ENCODE measurements at regions not wholly inside any gene's neighbourhood (a gene's known extent, or its start where the extent isn't known, plus 50 kb on each side); places are given as distances from the start of the nearest gene placed in this dataset.
A peak's percentile ranks its signal among the peaks of the same experiment; 100 is the strongest.

DNA sequence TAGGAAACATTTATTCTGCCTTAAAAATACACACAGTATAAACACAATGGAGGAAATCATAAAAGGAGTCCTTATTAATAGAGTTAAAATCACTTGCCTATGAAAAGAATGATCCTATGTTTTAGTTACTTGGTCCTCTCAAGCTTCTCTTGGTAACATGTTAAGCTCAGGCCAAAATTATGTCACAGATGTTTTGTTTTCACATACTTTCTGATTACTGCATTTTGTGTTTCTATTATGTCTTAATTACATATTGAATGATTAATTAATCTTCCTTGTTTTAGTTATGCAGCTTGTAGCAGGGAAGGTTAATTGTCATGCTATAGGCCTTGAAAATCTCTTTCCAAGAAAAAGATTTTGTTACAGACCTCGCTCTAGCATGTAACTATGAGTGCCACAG, 406.0 kb downstream of the PLA2G4A start:
- Histone ChIP-seq H3K79me2 (replicated peaks; ENCODE audit: insufficient read depth, low read length) (no peaks in the 10 kb centered on the region), H3K9ac (ENCODE audit: low read length) (no peak overlapping the region), H2AFZ (ENCODE audit: low read depth, low read length) (no peak overlapping the region), H3F3A (ENCODE audit: insufficient read depth, low read length, poor library complexity, severe bottlenecking) (peaks cover 4% of the 10 kb centered on the region), H3K27me3 (ENCODE audit: insufficient read depth, low read depth, low read length) (no peaks in the 10 kb centered on the region), H3K36me3 (ENCODE audit: insufficient read depth, low read length) (no peaks in the 10 kb centered on the region), H3K9me2 (ENCODE audit: insufficient read depth, low read length) (no peaks in the 10 kb centered on the region), H3K27ac (ENCODE audit: low read length) (no peak overlapping the region), H4K20me1 (ENCODE audit: insufficient read depth) (no peaks in the 10 kb centered on the region), H3K4me3 (ENCODE audit: low read length) (no peak overlapping the region), H3K9me3 (ENCODE audit: low read length) (no peaks in the 10 kb centered on the region), H3K4me2 (ENCODE audit: low read length) (no peak overlapping the region)
- TF ChIP-seq SMC3 (conservative IDR thresholded peaks at IDR 0.05; ENCODE audit: poor library complexity) (no peak), TAF1 (IDR thresholded peaks at IDR 0.05; ENCODE audit: low read depth) (no peak), CTCF (IDR thresholded peaks at IDR 0.05; ENCODE audit: poor library complexity, severe bottlenecking) (no peak), EZH2 (IDR thresholded peaks at IDR 0.05; ENCODE audit: borderline replicate concordance, insufficient read depth, low read length, poor library complexity, severe bottlenecking) (no peak), EP300 (conservative IDR thresholded peaks at IDR 0.05; ENCODE audit: poor library complexity, severe bottlenecking) (no peak), REST (IDR thresholded peaks at IDR 0.05; ENCODE audit: borderline replicate concordance) (no peak), POLR2AphosphoS5 (IDR thresholded peaks at IDR 0.05) (no peak), RAD21 (conservative IDR thresholded peaks at IDR 0.05) (no peak), MXI1 (conservative IDR thresholded peaks at IDR 0.05; ENCODE audit: poor library complexity, severe bottlenecking) (no peak)

GRCh38 chr1:187236199-187236598, 407.4 kb downstream of the PLA2G4A start:
- Histone ChIP-seq H4K20me1 (ENCODE audit: insufficient read depth) (no peaks in the 10 kb centered on the region), H3K4me2 (ENCODE audit: low read length) (peak overlapping the region; percentile 49), H3K4me3 (ENCODE audit: low read length) (peak overlapping the region; percentile 17), H3K27ac (ENCODE audit: low read length) (peak overlapping the region; percentile 51), H3K79me2 (replicated peaks; ENCODE audit: insufficient read depth, low read length) (no peaks in the 10 kb centered on the region), H3K27me3 (ENCODE audit: insufficient read depth, low read depth, low read length) (no peaks in the 10 kb centered on the region), H3K36me3 (ENCODE audit: insufficient read depth, low read length) (no peaks in the 10 kb centered on the region), H3K9me2 (ENCODE audit: insufficient read depth, low read length) (no peaks in the 10 kb centered on the region), H3F3A (ENCODE audit: insufficient read depth, low read length, poor library complexity, severe bottlenecking) (peaks cover 4% of the 10 kb centered on the region), H3K9ac (ENCODE audit: low read length) (no peak overlapping the region), H2AFZ (ENCODE audit: low read depth, low read length) (no peak overlapping the region), H3K9me3 (ENCODE audit: low read length) (no peaks in the 10 kb centered on the region)
- TF ChIP-seq SMC3 (conservative IDR thresholded peaks at IDR 0.05; ENCODE audit: poor library complexity) = no peak

DNA sequence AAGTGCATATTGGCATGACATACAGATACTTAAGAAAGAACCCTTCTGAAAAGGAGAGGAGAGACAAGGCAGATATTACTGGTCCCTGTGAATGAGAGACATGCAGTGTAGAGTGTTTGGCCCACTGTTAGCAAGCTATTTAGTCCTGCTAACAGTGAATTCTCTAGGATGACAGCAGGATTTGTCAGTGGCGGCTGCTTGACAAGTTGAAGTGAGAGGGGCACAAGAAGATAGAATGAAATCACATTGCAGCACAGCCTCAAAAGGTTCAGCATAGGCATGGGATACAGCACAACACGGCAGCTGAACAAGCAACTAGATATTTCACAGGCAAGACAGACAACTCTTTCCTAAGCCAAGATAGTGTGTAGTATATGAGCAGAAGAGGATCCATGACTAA, 407.9 kb downstream of the PLA2G4A start:
- Histone ChIP-seq H3K9me3 (ENCODE audit: low read length) (no peaks in the 10 kb centered on the region), H3F3A (ENCODE audit: insufficient read depth, low read length, poor library complexity, severe bottlenecking) (peaks cover 4% of the 10 kb centered on the region), H3K4me3 (ENCODE audit: low read length) (peak overlapping the region; percentile 17), H3K79me2 (replicated peaks; ENCODE audit: insufficient read depth, low read length) (no peaks in the 10 kb centered on the region), H3K4me2 (ENCODE audit: low read length) (peak overlapping the region; percentile 49), H3K9ac (ENCODE audit: low read length) (no peak overlapping the region), H4K20me1 (ENCODE audit: insufficient read depth) (no peaks in the 10 kb centered on the region), H3K27ac (ENCODE audit: low read length) (peak overlapping the region; percentile 51), H3K9me2 (ENCODE audit: insufficient read depth, low read length) (no peaks in the 10 kb centered on the region), H2AFZ (ENCODE audit: low read depth, low read length) (no peak overlapping the region), H3K36me3 (ENCODE audit: insufficient read depth, low read length) (no peaks in the 10 kb centered on the region), H3K27me3 (ENCODE audit: insufficient read depth, low read depth, low read length) (no peaks in the 10 kb centered on the region)
- TF ChIP-seq RAD21 (conservative IDR thresholded peaks at IDR 0.05) (no peak), EZH2 (IDR thresholded peaks at IDR 0.05; ENCODE audit: borderline replicate concordance, insufficient read depth, low read length, poor library complexity, severe bottlenecking) (no peak), CTCF (IDR thresholded peaks at IDR 0.05; ENCODE audit: poor library complexity, severe bottlenecking) (no peak), EP300 (conservative IDR thresholded peaks at IDR 0.05; ENCODE audit: poor library complexity, severe bottlenecking) (peak; percentile 88), POLR2AphosphoS5 (IDR thresholded peaks at IDR 0.05) (peak; percentile 68), TAF1 (IDR thresholded peaks at IDR 0.05; ENCODE audit: low read depth) (no peak)
